Mucosa of descending colon (tissue), 3 donors: ENCODE measurements at regions not wholly inside any gene's neighbourhood (a gene's known extent, or its start where the extent isn't known, plus 50 kb on each side); places are given as distances from the start of the nearest gene placed in this dataset.

Experiments
- ATAC-seq: fragments of 200-7000 bp; cut with Tn5 transposase; one replicate; pipeline ENCODE4 v1.9.1; 2020; ENCODE audit warnings: mild to moderate bottlenecking, moderate library complexity
- DNase-seq, 3 donors: peaks; one replicate each; pipeline ENCODE4 v3.0.0-alpha.2; 2020
- H3K36me3 ChIP-seq: fragments of 200-600 bp; one replicate; pipeline ENCODE4 v1.8.0; 2021; ENCODE audit warnings: low read depth, mild to moderate bottlenecking
- H3K4me1 ChIP-seq: fragments of 200-600 bp; one replicate; pipeline ENCODE4 v1.8.0; 2021; ENCODE audit warnings: low read depth, mild to moderate bottlenecking
- H3K4me3 ChIP-seq: fragments of 200-600 bp; one replicate; pipeline ENCODE4 v1.8.0; 2021; ENCODE audit warnings: mild to moderate bottlenecking
- H3K9me3 ChIP-seq: fragments of 200-600 bp; one replicate; pipeline ENCODE4 v1.8.0; 2021; ENCODE audit warnings: mild to moderate bottlenecking
- CTCF ChIP-seq: fragments of 200-600 bp; IDR thresholded peaks from one replicate; pipeline ENCODE4 v1.8.0; 2022; ENCODE audit warnings: antibody characterized with exemption, mild to moderate bottlenecking
- intact Hi-C, 2 donors: fragments of 100-400 bp; cut with DNase I in 1 of 2; cut with micrococcal nuclease in 1 of 2; formaldehyde crosslinking; loops; one replicate each; pipeline versions ENCODE4 v1.11.0 to v1.11.1; 2022; cut with DNase I, micrococcal nuclease
- donor health status: DM: no; HTN: no; CAD: no; lungs with moderate emphysema.
- donor health status: DM: no; HTN: no; CAD: no.
- donor health status: DM: no; HTN: yes; CAD: no.

- DNase-seq (no peak), ATAC-seq (no peak)
- no peak overlapping the region for H3K4me3 ChIP-seq
- H3K4me1 ChIP-seq, result no peaks in the 10 kb centered on the region
- H3K9me3 ChIP-seq, result no peaks in the 10 kb centered on the region
- intact Hi-C loops, result no loop called here
- H3K36me3 ChIP-seq, result no peaks in the 10 kb centered on the region
- no peak for TF ChIP-seq CTCF
Observed at GRCh38 chr3:154764856-154765640, 315.1 kb upstream of the MME start.

- intact Hi-C loops, result no loop called here
- Histone ChIP-seq H3K9me3 (no peaks in the 10 kb centered on the region), H3K36me3 (no peaks in the 10 kb centered on the region), H3K4me1 (no peaks in the 10 kb centered on the region), H3K4me3 (no peak overlapping the region)
- DNase-seq (no peak), ATAC-seq (no peak)
- no peak for TF ChIP-seq CTCF
Observed at GRCh38 chr3:154762486-154762885, 317.6 kb upstream of the MME start.

GRCh38 chr3:154759966-154760365, 320.2 kb upstream of the MME start:
- ATAC-seq, result no peak
- no peaks in the 10 kb centered on the region for H3K36me3 ChIP-seq
- DNase-seq, result no peak
- no peaks in the 10 kb centered on the region for H3K9me3 ChIP-seq
- no peaks in the 10 kb centered on the region for H3K4me1 ChIP-seq
- no peak for TF ChIP-seq CTCF
- intact Hi-C loops, result loop anchor here (5.0 to 10.0 kb wide), 2 partner anchors 562 to 565 kb away; no protein-coding TSS in a partner anchor
- H3K4me3 ChIP-seq, result no peak overlapping the region

GRCh38 chr3:154758109-154758868, 321.8 kb upstream of the MME start:
- ATAC-seq (no peak), DNase-seq (no peak)
- Histone ChIP-seq H3K36me3 (no peaks in the 10 kb centered on the region), H3K4me3 (no peak overlapping the region), H3K4me1 (no peaks in the 10 kb centered on the region), H3K9me3 (no peaks in the 10 kb centered on the region)
- peak; percentile 16 for TF ChIP-seq CTCF
- intact Hi-C loops, result loop anchor here (5.0 to 10.0 kb wide), 2 partner anchors 564 to 567 kb away; no protein-coding TSS in a partner anchor

- ATAC-seq (no peak), DNase-seq (no peak)
- intact Hi-C loops, result loop anchor here in 1 of 2 donors (10.0 kb wide), 1 partner anchor 572 kb away; no protein-coding TSS in a partner anchor
- Histone ChIP-seq H3K36me3 (no peaks in the 10 kb centered on the region), H3K9me3 (no peaks in the 10 kb centered on the region), H3K4me3 (no peak overlapping the region), H3K4me1 (no peaks in the 10 kb centered on the region)
- no peak for TF ChIP-seq CTCF
Observed at GRCh38 chr3:154753101-154753500, 323.1 kb upstream of the GPR149 start.
